ENCODE measurements at regions not wholly inside any gene's neighbourhood (a gene's known extent, or its start where the extent isn't known, plus 50 kb on each side); places are given as distances from the start of the nearest gene placed in this dataset.

- TF ChIP-seq CTCF (IDR thresholded peaks at IDR 0.05): no peak
- no peaks in the 10 kb centered on the region for H3K9me3 ChIP-seq (ENCODE audit: control insufficient read depth, insufficient read depth, low read length)
- no peaks in the 10 kb centered on the region for H3K27me3 ChIP-seq (ENCODE audit: control insufficient read depth, insufficient read depth, low read length)
- Mint-ChIP-seq H3K9me3 (peaks cover 0 to under 1% of the 10 kb centered on the region in 2 donors), H3K4me3 (no peak overlapping the region), H3K27me3 (ENCODE audit: low read depth in 2 of 2) (peaks cover 0 to 3% of the 10 kb centered on the region in 2 donors), H3K36me3 (no peaks in the 10 kb centered on the region), H3K4me1 (no peaks in the 10 kb centered on the region), H3K27ac (no peak overlapping the region)
- H3K4me1 ChIP-seq (ENCODE audit: control insufficient read depth, insufficient read depth, low read length): no peaks in the 10 kb centered on the region
- H3K27ac ChIP-seq (ENCODE audit: low read length): no peak overlapping the region
- intact Hi-C loops (cut with micrococcal nuclease): no loop called here
- DNase-seq: no peak
- no peaks in the 10 kb centered on the region for H3K36me3 ChIP-seq (ENCODE audit: control insufficient read depth, insufficient read depth, low read length)
- ATAC-seq: no peak
- 0% methylated on average over 1 of the region's 1 CpG for WGBS (ENCODE audit: insufficient coverage)
- no peak overlapping the region for H3K4me3 ChIP-seq (ENCODE audit: low read length)
Observed at GRCh38 chr9:109624896-109625295, 126.8 kb upstream of the PTPN3 start.

GRCh38 chr9:109627042-109627441 lies 128.9 kb upstream of the PTPN3 start:
- H3K4me1 Mint-ChIP-seq: no peaks in the 10 kb centered on the region
- H3K4me3 Mint-ChIP-seq: no peak overlapping the region
- no peaks in the 10 kb centered on the region for H3K36me3 ChIP-seq (ENCODE audit: control insufficient read depth, insufficient read depth, low read length)
- no peaks in the 10 kb centered on the region for H3K36me3 Mint-ChIP-seq
- no peaks in the 10 kb centered on the region for H3K27me3 ChIP-seq (ENCODE audit: control insufficient read depth, insufficient read depth, low read length)
- no peak overlapping the region for H3K27ac ChIP-seq (ENCODE audit: low read length)
- ATAC-seq (no peak), DNase-seq (no peak)
- intact Hi-C loops (cut with micrococcal nuclease): no loop called here
- H3K27ac Mint-ChIP-seq: no peak overlapping the region
- H3K4me1 ChIP-seq (ENCODE audit: control insufficient read depth, insufficient read depth, low read length): no peaks in the 10 kb centered on the region
- H3K4me3 ChIP-seq (ENCODE audit: low read length): no peak overlapping the region
- TF ChIP-seq CTCF (IDR thresholded peaks at IDR 0.05): no peak
- WGBS (ENCODE audit: insufficient coverage): 86% methylated on average over 4 of the region's 4 CpGs
- H3K9me3 Mint-ChIP-seq: peaks cover 2% of the 10 kb centered on the region in 2 donors
- no peaks in the 10 kb centered on the region for H3K9me3 ChIP-seq (ENCODE audit: control insufficient read depth, insufficient read depth, low read length)
- peaks cover 0 to 3% of the 10 kb centered on the region in 2 donors for H3K27me3 Mint-ChIP-seq (ENCODE audit: low read depth in 2 of 2)

- no peak overlapping the region for H3K27ac ChIP-seq (ENCODE audit: low read length)
- H3K27ac Mint-ChIP-seq: no peak overlapping the region
- H3K4me1 Mint-ChIP-seq: no peaks in the 10 kb centered on the region
- H3K9me3 ChIP-seq (ENCODE audit: control insufficient read depth, insufficient read depth, low read length): no peaks in the 10 kb centered on the region
- peaks cover 2 to 3% of the 10 kb centered on the region in 2 donors for H3K9me3 Mint-ChIP-seq
- H3K27me3 Mint-ChIP-seq (ENCODE audit: low read depth in 2 of 2): no peaks in the 10 kb centered on the region
- intact Hi-C loops (cut with micrococcal nuclease): no loop called here
- H3K36me3 Mint-ChIP-seq: no peaks in the 10 kb centered on the region
- H3K27me3 ChIP-seq (ENCODE audit: control insufficient read depth, insufficient read depth, low read length): no peaks in the 10 kb centered on the region
- H3K4me3 Mint-ChIP-seq: no peak overlapping the region
- H3K36me3 ChIP-seq (ENCODE audit: control insufficient read depth, insufficient read depth, low read length): no peaks in the 10 kb centered on the region
- TF ChIP-seq CTCF (IDR thresholded peaks at IDR 0.05): no peak
- H3K4me3 ChIP-seq (ENCODE audit: low read length): no peak overlapping the region
- WGBS (ENCODE audit: insufficient coverage): 82% methylated on average over 1 of the region's 1 CpG
- H3K4me1 ChIP-seq (ENCODE audit: control insufficient read depth, insufficient read depth, low read length): no peaks in the 10 kb centered on the region
- DNase-seq: no peak
- ATAC-seq: no peak
Observed at GRCh38 chr9:109629615-109630014, 131.5 kb upstream of the PTPN3 start.

- DNase-seq: no peak
- Histone ChIP-seq H3K4me3 (ENCODE audit: low read length) (no peak overlapping the region), H3K4me1 (ENCODE audit: control insufficient read depth, insufficient read depth, low read length) (no peaks in the 10 kb centered on the region), H3K27ac (ENCODE audit: low read length) (no peak overlapping the region), H3K36me3 (ENCODE audit: control insufficient read depth, insufficient read depth, low read length) (no peaks in the 10 kb centered on the region), H3K27me3 (ENCODE audit: control insufficient read depth, insufficient read depth, low read length) (peaks cover 4% of the 10 kb centered on the region), H3K9me3 (ENCODE audit: control insufficient read depth, insufficient read depth, low read length) (no peaks in the 10 kb centered on the region)
- no peak overlapping the region for H3K4me3 Mint-ChIP-seq
- WGBS (ENCODE audit: insufficient coverage): 93% methylated on average over 2 of the region's 2 CpGs
- TF ChIP-seq CTCF (IDR thresholded peaks at IDR 0.05): no peak
- intact Hi-C loops (cut with micrococcal nuclease): no loop called here
- peaks cover 2 to 16% of the 10 kb centered on the region in 2 donors for H3K27me3 Mint-ChIP-seq (ENCODE audit: low read depth in 2 of 2)
- no peaks in the 10 kb centered on the region for H3K36me3 Mint-ChIP-seq
- peak in 1 of 3 donors; percentile 41 for ATAC-seq
- no peaks in the 10 kb centered on the region for H3K4me1 Mint-ChIP-seq
- no peak overlapping the region for H3K27ac Mint-ChIP-seq
- peaks cover 3 to 5% of the 10 kb centered on the region in 2 donors for H3K9me3 Mint-ChIP-seq
Observed at GRCh38 chr9:109632817-109633216, 134.7 kb upstream of the PTPN3 start.

Data from natural killer cell (primary cell).